Kidney tubule cell (primary cell): ENCODE measurements at regions not wholly inside any gene's neighbourhood (a gene's known extent, or its start where the extent isn't known, plus 50 kb on each side); places are given as distances from the start of the nearest gene placed in this dataset.
"Not testable (repeated sequence)": the region's sequence is repeated elsewhere in the genome, so short reads cannot be mapped to it uniquely, and the experiment has no call there.

ENCODE experiments used
- DNase-seq: peaks from one replicate; pipeline ENCODE4 v3.0.0-alpha.2; 2018; ENCODE audit warnings: low spot score

- DNase-seq: peak; percentile 98
Measured at GRCh38 chr12:28023156-28023887, 50.8 kb upstream of the PTHLH start.

GRCh38 chr12:28024231-28024995, 51.9 kb upstream of the PTHLH start:
- DNase-seq: peak; percentile 99

- DNase-seq: peak; percentile 28
Measured at GRCh38 chr12:28025821-28026505, 53.4 kb upstream of the PTHLH start.

- peak; percentile 88 for DNase-seq
Measured at GRCh38 chr12:28026701-28027100, 54.2 kb upstream of the PTHLH start.

- DNase-seq: no peak
Measured at GRCh38 chr12:28027328-28027727, 54.8 kb upstream of the PTHLH start.

GRCh38 chr12:28027947-28028724, 55.6 kb upstream of the PTHLH start:
- peak; percentile 39 for DNase-seq

GRCh38 chr12:28032811-28033537, 60.4 kb upstream of the PTHLH start:
- DNase-seq: peak; percentile 96

GRCh38 chr12:28033538-28033915, 61.0 kb upstream of the PTHLH start:
- DNase-seq: peak; percentile 78

- DNase-seq: peak; percentile 79
Measured at GRCh38 chr12:28034271-28034670, 61.7 kb upstream of the PTHLH start.

GRCh38 chr12:28035500-28035899, 63.0 kb upstream of the PTHLH start:
- peak; percentile 38 for DNase-seq

- DNase-seq: no peak
Measured at GRCh38 chr12:28036940-28037339, 64.4 kb upstream of the PTHLH start.

- DNase-seq: no peak
Measured at GRCh38 chr12:28040246-28040645, 67.7 kb upstream of the PTHLH start.

GRCh38 chr12:28046600-28046999, 74.1 kb upstream of the PTHLH start:
- not testable (repeated sequence) for DNase-seq

- DNase-seq: peak; percentile 80
Measured at GRCh38 chr12:28050606-28051005, 78.1 kb upstream of the PTHLH start.

GRCh38 chr12:28051516-28052354, 79.2 kb upstream of the PTHLH start:
- DNase-seq: no peak

- DNase-seq: no peak
Measured at GRCh38 chr12:28053564-28053963, 81.0 kb upstream of the PTHLH start.

- DNase-seq: no peak
Measured at GRCh38 chr12:28054583-28054982, 82.0 kb upstream of the PTHLH start.

- peak; percentile 9 for DNase-seq
Measured at GRCh38 chr12:28057856-28058615, 85.5 kb upstream of the PTHLH start.

GRCh38 chr12:28059220-28059619, 86.7 kb upstream of the PTHLH start:
- no peak for DNase-seq

GRCh38 chr12:28059668-28060067, 87.1 kb upstream of the PTHLH start:
- no peak for DNase-seq
